ENCODE measurements at regions not wholly inside any gene's neighbourhood (a gene's known extent, or its start where the extent isn't known, plus 50 kb on each side); places are given as distances from the start of the nearest gene placed in this dataset.

DNA sequence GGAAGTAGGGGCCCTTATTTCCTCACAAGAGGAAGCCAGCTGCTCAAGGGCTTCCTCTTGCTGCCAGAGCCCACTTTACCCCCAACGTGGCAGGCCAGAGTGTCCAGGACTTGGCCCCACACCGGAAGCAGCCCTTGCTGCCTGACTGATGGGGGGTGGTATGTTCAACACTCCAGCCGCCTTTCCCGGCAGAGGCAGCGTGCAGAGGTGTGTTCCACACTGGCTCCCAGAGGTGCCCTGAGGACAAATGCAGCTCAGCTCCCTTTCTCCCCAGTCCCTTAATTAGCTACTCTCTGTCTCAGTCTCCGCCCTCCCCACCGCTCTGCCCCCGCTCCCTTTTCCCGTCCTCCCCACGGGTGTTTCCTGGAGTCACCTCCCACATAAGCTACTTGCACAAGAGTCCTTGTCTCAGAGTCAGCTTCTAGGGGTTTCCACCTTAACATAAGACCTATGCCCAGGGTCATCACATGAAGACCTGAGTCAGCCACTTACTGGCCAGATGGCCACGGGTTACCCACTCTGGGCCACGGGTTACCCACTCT, 61.7 kb upstream of the SHLD1 start:
- ChIA-PET POLR2A (no interaction called here), CTCF (no interaction called here), RAD21 (ENCODE audit: low non-redundant PET in 1 of 2, low total read pairs in 2 of 2, uncharacterized antibody in 2 of 2, unreplicated experiment in 2 of 2) (no interaction called here)
- H4K20me1 ChIP-seq (ENCODE audit: insufficient read depth): no peaks in the 10 kb centered on the region
- no peaks in the 10 kb centered on the region for H3K36me3 ChIP-seq (ENCODE audit: control insufficient read depth in 1 of 2, insufficient read depth in 2 of 2, low read length in 2 of 2)
- no peaks in the 10 kb centered on the region for H3K9me2 ChIP-seq (ENCODE audit: insufficient read depth)
- H3K79me2 ChIP-seq (ENCODE audit: insufficient read depth, low read length): no peaks in the 10 kb centered on the region
- no peaks in the 10 kb centered on the region for H3K9me3 ChIP-seq (ENCODE audit: control insufficient read depth in 1 of 2, insufficient read depth in 1 of 2, low read depth in 1 of 2, low read length in 2 of 2)
- DNase-seq (ENCODE audit: low read depth, low spot score) (no peak), ATAC-seq (no peak)
- H3K4me1 ChIP-seq (ENCODE audit: control insufficient read depth in 1 of 2, insufficient read depth in 2 of 2, low read length in 2 of 2): no peaks in the 10 kb centered on the region
- BruUV-seq (replicated peaks): no TSS peak
- TF ChIP-seq, protein P1, sequence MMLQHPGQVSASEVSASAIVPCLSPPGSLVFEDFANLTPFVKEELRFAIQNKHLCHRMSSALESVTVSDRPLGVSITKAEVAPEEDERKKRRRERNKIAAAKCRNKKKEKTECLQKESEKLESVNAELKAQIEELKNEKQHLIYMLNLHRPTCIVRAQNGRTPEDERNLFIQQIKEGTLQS (IDR thresholded peaks at IDR 0.05): no peak
- TF ChIP-seq MAX (IDR thresholded peaks at IDR 0.05) (no peak), SP1 (IDR thresholded peaks at IDR 0.05; ENCODE audit: low read depth) (no peak), ZNF274 (IDR thresholded peaks at IDR 0.05; ENCODE audit: low read depth, low read length) (no peak), YY1 (IDR thresholded peaks at IDR 0.05; ENCODE audit: extremely low read depth, insufficient replicate concordance, low read depth, low read length) (no peak), EZH2phosphoT487 (IDR thresholded peaks at IDR 0.05; ENCODE audit: borderline replicate concordance) (no peak), RAD21 (IDR thresholded peaks at IDR 0.05; ENCODE audit: low read depth) (no peak), POLR2A (IDR thresholded peaks at IDR 0.05; ENCODE audit: borderline replicate concordance, extremely low read depth, insufficient read depth, insufficient read length) (no peak), SIN3A (IDR thresholded peaks at IDR 0.05; ENCODE audit: low read depth) (no peak), CBX3 (IDR thresholded peaks at IDR 0.05; ENCODE audit: low read depth) (no peak), SRF (IDR thresholded peaks at IDR 0.05; ENCODE audit: low read depth) (no peak), POLR2AphosphoS5 (IDR thresholded peaks at IDR 0.05; ENCODE audit: low read depth, low read length) (no peak), FOSL1 (IDR thresholded peaks at IDR 0.05; ENCODE audit: low read depth) (no peak), EZH2 (IDR thresholded peaks at IDR 0.05) (no peak), JUND (IDR thresholded peaks at IDR 0.05) (no peak), ZFX (IDR thresholded peaks at IDR 0.05) (no peak), TCF7L2 (IDR thresholded peaks at IDR 0.05; ENCODE audit: borderline replicate concordance, extremely low read depth, insufficient read depth, insufficient read length) (no peak), ELF1 (IDR thresholded peaks at IDR 0.05; ENCODE audit: borderline replicate concordance, low read depth) (no peak)
- TF ChIP-seq, protein P2, sequence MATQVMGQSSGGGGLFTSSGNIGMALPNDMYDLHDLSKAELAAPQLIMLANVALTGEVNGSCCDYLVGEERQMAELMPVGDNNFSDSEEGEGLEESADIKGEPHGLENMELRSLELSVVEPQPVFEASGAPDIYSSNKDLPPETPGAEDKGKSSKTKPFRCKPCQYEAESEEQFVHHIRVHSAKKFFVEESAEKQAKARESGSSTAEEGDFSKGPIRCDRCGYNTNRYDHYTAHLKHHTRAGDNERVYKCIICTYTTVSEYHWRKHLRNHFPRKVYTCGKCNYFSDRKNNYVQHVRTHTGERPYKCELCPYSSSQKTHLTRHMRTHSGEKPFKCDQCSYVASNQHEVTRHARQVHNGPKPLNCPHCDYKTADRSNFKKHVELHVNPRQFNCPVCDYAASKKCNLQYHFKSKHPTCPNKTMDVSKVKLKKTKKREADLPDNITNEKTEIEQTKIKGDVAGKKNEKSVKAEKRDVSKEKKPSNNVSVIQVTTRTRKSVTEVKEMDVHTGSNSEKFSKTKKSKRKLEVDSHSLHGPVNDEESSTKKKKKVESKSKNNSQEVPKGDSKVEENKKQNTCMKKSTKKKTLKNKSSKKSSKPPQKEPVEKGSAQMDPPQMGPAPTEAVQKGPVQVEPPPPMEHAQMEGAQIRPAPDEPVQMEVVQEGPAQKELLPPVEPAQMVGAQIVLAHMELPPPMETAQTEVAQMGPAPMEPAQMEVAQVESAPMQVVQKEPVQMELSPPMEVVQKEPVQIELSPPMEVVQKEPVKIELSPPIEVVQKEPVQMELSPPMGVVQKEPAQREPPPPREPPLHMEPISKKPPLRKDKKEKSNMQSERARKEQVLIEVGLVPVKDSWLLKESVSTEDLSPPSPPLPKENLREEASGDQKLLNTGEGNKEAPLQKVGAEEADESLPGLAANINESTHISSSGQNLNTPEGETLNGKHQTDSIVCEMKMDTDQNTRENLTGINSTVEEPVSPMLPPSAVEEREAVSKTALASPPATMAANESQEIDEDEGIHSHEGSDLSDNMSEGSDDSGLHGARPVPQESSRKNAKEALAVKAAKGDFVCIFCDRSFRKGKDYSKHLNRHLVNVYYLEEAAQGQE (IDR thresholded peaks at IDR 0.05; ENCODE audit: low read depth): no peak
- H3K4me2 ChIP-seq (ENCODE audit: low read length): no peak overlapping the region
- no peak overlapping the region for H3K27ac ChIP-seq (ENCODE audit: low read depth, low read length)
- intact Hi-C loops (cut with micrococcal nuclease): no loop called here
- no peak overlapping the region for H3K4me3 ChIP-seq (replicated peaks in 1 of 2; ENCODE audit: low read depth in 1 of 2, low read length in 2 of 2)
- no peak overlapping the region for H2AFZ ChIP-seq (ENCODE audit: low read depth, low read length, poor library complexity, severe bottlenecking)
- no peaks in the 10 kb centered on the region for H3K27me3 ChIP-seq (ENCODE audit: insufficient read depth, low read length)
- H3K9ac ChIP-seq (ENCODE audit: low read length): no peak overlapping the region

Measured in HCT116 (cell line).